ENCODE measurements at regions not wholly inside any gene's neighbourhood (a gene's known extent, or its start where the extent isn't known, plus 50 kb on each side); places are given as distances from the start of the nearest gene placed in this dataset.

GRCh38 chr7:132697003-132697402 is 120.7 kb upstream of the PLXNA4 start (continued):
- no peak for TF ChIP-seq JUND (IDR thresholded peaks at IDR 0.05)
- TF ChIP-seq POLR2AphosphoS5 (IDR thresholded peaks at IDR 0.05; ENCODE audit: low read depth, low read length): no peak
- TF ChIP-seq POLR2A (IDR thresholded peaks at IDR 0.05; ENCODE audit: borderline replicate concordance, extremely low read depth, insufficient read depth, insufficient read length): no peak
- TF ChIP-seq TCF7L2 (IDR thresholded peaks at IDR 0.05; ENCODE audit: borderline replicate concordance, extremely low read depth, insufficient read depth, insufficient read length): no peak
- no peak for TF ChIP-seq ZFX (IDR thresholded peaks at IDR 0.05)
- TF ChIP-seq ELF1 (IDR thresholded peaks at IDR 0.05; ENCODE audit: borderline replicate concordance, low read depth): no peak

DNA sequence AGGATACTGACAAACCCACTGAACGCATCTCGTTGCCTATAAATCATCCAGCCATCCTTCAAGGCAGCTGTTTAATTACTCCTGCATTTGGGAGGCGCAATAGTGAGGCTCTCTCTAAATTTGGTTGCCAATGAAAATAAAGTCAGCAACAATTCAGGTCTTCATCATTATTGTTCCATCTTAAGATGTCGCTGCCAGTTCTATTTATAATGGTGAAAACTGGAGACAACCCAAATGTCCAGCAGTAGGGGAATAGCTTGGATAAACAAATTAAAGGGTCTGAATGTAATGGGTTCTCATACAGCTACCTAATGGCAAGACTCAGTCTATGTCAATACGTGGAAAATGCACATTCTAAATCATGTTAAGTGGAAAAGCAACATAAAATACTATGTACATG is 120.1 kb upstream of the PLXNA4 start:
- POLR2A ChIA-PET: no interaction called here
- Histone ChIP-seq H3K27me3 (ENCODE audit: insufficient read depth, low read length) (peaks cover 24% of the 10 kb centered on the region), H3K9ac (ENCODE audit: low read length) (no peak overlapping the region), H2AFZ (ENCODE audit: low read depth, low read length, poor library complexity, severe bottlenecking) (no peak overlapping the region), H4K20me1 (ENCODE audit: insufficient read depth) (no peaks in the 10 kb centered on the region), H3K4me2 (ENCODE audit: low read length) (no peak overlapping the region), H3K4me3 (replicated peaks in 1 of 2; ENCODE audit: low read depth in 1 of 2, low read length in 2 of 2) (no peak overlapping the region), H3K9me2 (ENCODE audit: insufficient read depth) (no peaks in the 10 kb centered on the region), H3K9me3 (ENCODE audit: control insufficient read depth in 1 of 2, insufficient read depth in 1 of 2, low read depth in 1 of 2, low read length in 2 of 2) (no peaks in the 10 kb centered on the region), H3K27ac (ENCODE audit: low read depth, low read length) (no peak overlapping the region), H3K4me1 (ENCODE audit: control insufficient read depth in 1 of 2, insufficient read depth in 2 of 2, low read length in 2 of 2) (no peaks in the 10 kb centered on the region), H3K36me3 (ENCODE audit: control insufficient read depth in 1 of 2, insufficient read depth in 2 of 2, low read length in 2 of 2) (no peaks in the 10 kb centered on the region), H3K79me2 (ENCODE audit: insufficient read depth, low read length) (no peaks in the 10 kb centered on the region)
- RAD21 ChIA-PET (ENCODE audit: low non-redundant PET in 1 of 2, low total read pairs in 2 of 2, uncharacterized antibody in 2 of 2, unreplicated experiment in 2 of 2): no interaction called here
- intact Hi-C loops (cut with micrococcal nuclease): no loop called here
- no peak for DNase-seq (ENCODE audit: low read depth, low spot score)
- TF ChIP-seq FOSL1 (IDR thresholded peaks at IDR 0.05; ENCODE audit: low read depth) (no peak), CEBPB (IDR thresholded peaks at IDR 0.05; ENCODE audit: low read depth) (no peak), POLR2AphosphoS5 (IDR thresholded peaks at IDR 0.05; ENCODE audit: low read depth, low read length) (no peak), EGR1 (IDR thresholded peaks at IDR 0.05; ENCODE audit: low read depth) (no peak), SRF (IDR thresholded peaks at IDR 0.05; ENCODE audit: low read depth) (no peak), JUND (IDR thresholded peaks at IDR 0.05) (no peak), CBX3 (IDR thresholded peaks at IDR 0.05; ENCODE audit: low read depth) (no peak), EZH2phosphoT487 (IDR thresholded peaks at IDR 0.05; ENCODE audit: borderline replicate concordance) (no peak), EZH2 (IDR thresholded peaks at IDR 0.05) (no peak), ZNF274 (IDR thresholded peaks at IDR 0.05; ENCODE audit: low read depth, low read length) (no peak), POLR2A (IDR thresholded peaks at IDR 0.05; ENCODE audit: borderline replicate concordance, extremely low read depth, insufficient read depth, insufficient read length) (no peak), MAX (IDR thresholded peaks at IDR 0.05) (no peak), YY1 (IDR thresholded peaks at IDR 0.05; ENCODE audit: extremely low read depth, insufficient replicate concordance, low read depth, low read length) (no peak), SP1 (IDR thresholded peaks at IDR 0.05; ENCODE audit: low read depth) (no peak), TCF7L2 (IDR thresholded peaks at IDR 0.05; ENCODE audit: borderline replicate concordance, extremely low read depth, insufficient read depth, insufficient read length) (no peak), SIN3A (IDR thresholded peaks at IDR 0.05; ENCODE audit: low read depth) (no peak), ZFX (IDR thresholded peaks at IDR 0.05) (no peak), ATF3 (IDR thresholded peaks at IDR 0.05) (no peak)
- TF ChIP-seq, protein P1, sequence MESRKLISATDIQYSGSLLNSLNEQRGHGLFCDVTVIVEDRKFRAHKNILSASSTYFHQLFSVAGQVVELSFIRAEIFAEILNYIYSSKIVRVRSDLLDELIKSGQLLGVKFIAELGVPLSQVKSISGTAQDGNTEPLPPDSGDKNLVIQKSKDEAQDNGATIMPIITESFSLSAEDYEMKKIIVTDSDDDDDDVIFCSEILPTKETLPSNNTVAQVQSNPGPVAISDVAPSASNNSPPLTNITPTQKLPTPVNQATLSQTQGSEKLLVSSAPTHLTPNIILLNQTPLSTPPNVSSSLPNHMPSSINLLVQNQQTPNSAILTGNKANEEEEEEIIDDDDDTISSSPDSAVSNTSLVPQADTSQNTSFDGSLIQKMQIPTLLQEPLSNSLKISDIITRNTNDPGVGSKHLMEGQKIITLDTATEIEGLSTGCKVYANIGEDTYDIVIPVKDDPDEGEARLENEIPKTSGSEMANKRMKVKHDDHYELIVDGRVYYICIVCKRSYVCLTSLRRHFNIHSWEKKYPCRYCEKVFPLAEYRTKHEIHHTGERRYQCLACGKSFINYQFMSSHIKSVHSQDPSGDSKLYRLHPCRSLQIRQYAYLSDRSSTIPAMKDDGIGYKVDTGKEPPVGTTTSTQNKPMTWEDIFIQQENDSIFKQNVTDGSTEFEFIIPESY (IDR thresholded peaks at IDR 0.05; ENCODE audit: extremely low read depth, insufficient replicate concordance, low read length): no peak
- TF ChIP-seq, protein P2, sequence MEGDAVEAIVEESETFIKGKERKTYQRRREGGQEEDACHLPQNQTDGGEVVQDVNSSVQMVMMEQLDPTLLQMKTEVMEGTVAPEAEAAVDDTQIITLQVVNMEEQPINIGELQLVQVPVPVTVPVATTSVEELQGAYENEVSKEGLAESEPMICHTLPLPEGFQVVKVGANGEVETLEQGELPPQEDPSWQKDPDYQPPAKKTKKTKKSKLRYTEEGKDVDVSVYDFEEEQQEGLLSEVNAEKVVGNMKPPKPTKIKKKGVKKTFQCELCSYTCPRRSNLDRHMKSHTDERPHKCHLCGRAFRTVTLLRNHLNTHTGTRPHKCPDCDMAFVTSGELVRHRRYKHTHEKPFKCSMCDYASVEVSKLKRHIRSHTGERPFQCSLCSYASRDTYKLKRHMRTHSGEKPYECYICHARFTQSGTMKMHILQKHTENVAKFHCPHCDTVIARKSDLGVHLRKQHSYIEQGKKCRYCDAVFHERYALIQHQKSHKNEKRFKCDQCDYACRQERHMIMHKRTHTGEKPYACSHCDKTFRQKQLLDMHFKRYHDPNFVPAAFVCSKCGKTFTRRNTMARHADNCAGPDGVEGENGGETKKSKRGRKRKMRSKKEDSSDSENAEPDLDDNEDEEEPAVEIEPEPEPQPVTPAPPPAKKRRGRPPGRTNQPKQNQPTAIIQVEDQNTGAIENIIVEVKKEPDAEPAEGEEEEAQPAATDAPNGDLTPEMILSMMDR (IDR thresholded peaks at IDR 0.05 in 2 of 3, conservative IDR thresholded peaks at IDR 0.05 in 1 of 3; ENCODE audit: borderline replicate concordance in 1 of 3, insufficient read depth in 1 of 3, low read depth in 2 of 3, low read length in 2 of 3): no peak
- BruUV-seq (replicated peaks): no TSS peak
- no peak for ATAC-seq
- CTCF ChIA-PET: no interaction called here
